ENCODE measurements at regions not wholly inside any gene's neighbourhood (a gene's known extent, or its start where the extent isn't known, plus 50 kb on each side); places are given as distances from the start of the nearest gene placed in this dataset.

GRCh38 chr1:234875953-234876855 is 252.4 kb downstream of the TOMM20 start:
- DNase-seq, result peak; percentile 81

- DNase-seq, result peak; percentile 81
Observed at GRCh38 chr1:234875328-234875952, 253.2 kb downstream of the TOMM20 start.

- no peak for DNase-seq
Observed at GRCh38 chr1:234874291-234875288, 254.0 kb downstream of the TOMM20 start.

GRCh38 chr1:234871710-234872271 is 256.8 kb downstream of the TOMM20 start:
- DNase-seq, result no peak

- DNase-seq, result no peak
Observed at GRCh38 chr1:234871039-234871709, 257.5 kb downstream of the TOMM20 start.

- DNase-seq, result no peak
Observed at GRCh38 chr1:234870020-234870981, 258.3 kb downstream of the TOMM20 start.

GRCh38 chr1:234869182-234870019 is 259.2 kb downstream of the TOMM20 start:
- DNase-seq, result no peak

GRCh38 chr1:234868296-234869147 is 258.5 kb upstream of the IRF2BP2 start:
- no peak for DNase-seq

GRCh38 chr1:234866007-234866866 is 256.3 kb upstream of the IRF2BP2 start:
- no peak for DNase-seq

GRCh38 chr1:234865171-234866006 is 255.4 kb upstream of the IRF2BP2 start:
- DNase-seq, result no peak

GRCh38 chr1:234864116-234864515 is 254.1 kb upstream of the IRF2BP2 start:
- DNase-seq, result no peak

GRCh38 chr1:234863551-234863971 is 253.6 kb upstream of the IRF2BP2 start:
- DNase-seq, result no peak

GRCh38 chr1:234862944-234863515 is 253.1 kb upstream of the IRF2BP2 start:
- no peak for DNase-seq

GRCh38 chr1:234862360-234862943 is 252.5 kb upstream of the IRF2BP2 start:
- no peak for DNase-seq

GRCh38 chr1:234861761-234862160 is 251.8 kb upstream of the IRF2BP2 start:
- DNase-seq, result no peak

- DNase-seq, result no peak
Observed at GRCh38 chr1:234861024-234861620, 251.1 kb upstream of the IRF2BP2 start.

All from NCI-H510A treated with DMSO at 0.1 percent for 48 hours (cell line).